MCF 10A (cell line): ENCODE measurements at regions not wholly inside any gene's neighbourhood (a gene's known extent, or its start where the extent isn't known, plus 50 kb on each side); places are given as distances from the start of the nearest gene placed in this dataset.

Source experiments
- BruUV-seq: library from RNA; stranded (reverse); fragments of 400-500 nt; replicated peaks from 2 replicates; lab custom pipeline; 2021; lab: Mats Ljungman, UMichigan
- CTCF ChIA-PET: fragments of 300-600 bp; sonication (Branson Sonifier 250); formaldehyde crosslinking; extraction: SDS; loops from one replicate; lab custom pipeline; 2021; ENCODE audit warnings: antibody characterized with exemption, inconsistent platforms; lab: Yijun Ruan, JAX
- POLR2A ChIA-PET: fragments of 300-600, 350-650 bp; sonication (Branson Sonifier 250); formaldehyde crosslinking; extraction: SDS; loops from one replicate; lab custom pipeline; 2020; ENCODE audit warnings: antibody characterized with exemption, inconsistent platforms; lab: Yijun Ruan, JAX
- DNase-seq: peaks from one replicate; pipeline ENCODE4 v3.0.0-alpha.2; 2018; ENCODE audit not compliant: unreplicated experiment
- H3K27ac Mint-ChIP-seq: one replicate; pipeline ENCODE4 v1.8.0; 2022; ENCODE audit warnings: mild to moderate bottlenecking, low read depth, mixed read lengths; ENCODE audit not compliant: unreplicated experiment
- H3K27me3 Mint-ChIP-seq: one replicate; pipeline ENCODE4 v1.8.0; 2022; ENCODE audit warnings: mixed read lengths; ENCODE audit not compliant: insufficient read depth, unreplicated experiment
- H3K36me3 Mint-ChIP-seq: one replicate; pipeline ENCODE4 v1.8.0; 2022; ENCODE audit warnings: mild to moderate bottlenecking, moderate library complexity, mixed read lengths; ENCODE audit not compliant: insufficient read depth, unreplicated experiment
- H3K4me1 Mint-ChIP-seq: one replicate; pipeline ENCODE4 v1.8.0; 2022; ENCODE audit warnings: mixed read lengths; ENCODE audit not compliant: insufficient read depth, unreplicated experiment
- H3K4me3 Mint-ChIP-seq: one replicate; pipeline ENCODE4 v1.8.0; 2022; ENCODE audit warnings: mild to moderate bottlenecking, moderate library complexity, mixed read lengths; ENCODE audit not compliant: unreplicated experiment
- H3K9me3 Mint-ChIP-seq: one replicate; pipeline ENCODE4 v1.8.0; 2022; ENCODE audit warnings: mixed read lengths; ENCODE audit not compliant: unreplicated experiment
- intact Hi-C: fragments of 100-400 bp; cut with micrococcal nuclease; formaldehyde crosslinking; loops from 2 replicates; pipeline ENCODE4 v1.14.1; 2022
- TF ChIP-seq, protein P1 (sequence below): fragments of 200-600 bp; IDR thresholded peaks from one replicate; pipeline ENCODE4 v1.8.0; 2022; ENCODE audit warnings: antibody characterized with exemption, mild to moderate bottlenecking; ENCODE audit not compliant: unreplicated experiment

DNA sequence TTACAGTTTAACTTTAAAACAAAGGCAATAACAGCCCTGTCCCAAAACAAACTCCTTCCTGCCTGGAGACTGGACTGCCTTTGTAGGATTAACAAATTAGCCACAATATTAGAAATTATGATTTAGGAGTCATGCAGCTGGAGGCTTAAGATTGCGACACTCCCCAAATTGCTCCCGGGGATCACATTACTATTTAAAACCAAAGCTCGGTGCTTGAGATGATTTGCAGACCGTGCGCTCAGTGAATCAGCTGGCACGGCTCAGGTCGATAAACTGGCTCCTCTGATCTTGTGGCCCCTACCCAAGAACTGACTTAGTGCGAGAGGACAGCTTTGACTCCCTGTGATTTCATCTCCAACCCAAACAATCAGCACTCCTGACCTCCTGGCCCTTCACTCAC, 829.3 kb downstream of the NLGN4X start:
- no TSS peak for BruUV-seq
- H3K9me3 Mint-ChIP-seq, result peaks cover 8% of the 10 kb centered on the region
- H3K4me1 Mint-ChIP-seq, result no peaks in the 10 kb centered on the region
- POLR2A ChIA-PET, result no interaction called here
- TF ChIP-seq, protein P1, sequence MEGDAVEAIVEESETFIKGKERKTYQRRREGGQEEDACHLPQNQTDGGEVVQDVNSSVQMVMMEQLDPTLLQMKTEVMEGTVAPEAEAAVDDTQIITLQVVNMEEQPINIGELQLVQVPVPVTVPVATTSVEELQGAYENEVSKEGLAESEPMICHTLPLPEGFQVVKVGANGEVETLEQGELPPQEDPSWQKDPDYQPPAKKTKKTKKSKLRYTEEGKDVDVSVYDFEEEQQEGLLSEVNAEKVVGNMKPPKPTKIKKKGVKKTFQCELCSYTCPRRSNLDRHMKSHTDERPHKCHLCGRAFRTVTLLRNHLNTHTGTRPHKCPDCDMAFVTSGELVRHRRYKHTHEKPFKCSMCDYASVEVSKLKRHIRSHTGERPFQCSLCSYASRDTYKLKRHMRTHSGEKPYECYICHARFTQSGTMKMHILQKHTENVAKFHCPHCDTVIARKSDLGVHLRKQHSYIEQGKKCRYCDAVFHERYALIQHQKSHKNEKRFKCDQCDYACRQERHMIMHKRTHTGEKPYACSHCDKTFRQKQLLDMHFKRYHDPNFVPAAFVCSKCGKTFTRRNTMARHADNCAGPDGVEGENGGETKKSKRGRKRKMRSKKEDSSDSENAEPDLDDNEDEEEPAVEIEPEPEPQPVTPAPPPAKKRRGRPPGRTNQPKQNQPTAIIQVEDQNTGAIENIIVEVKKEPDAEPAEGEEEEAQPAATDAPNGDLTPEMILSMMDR, result no peak
- H3K27ac Mint-ChIP-seq, result no peak overlapping the region
- DNase-seq, result no peak
- H3K36me3 Mint-ChIP-seq, result no peaks in the 10 kb centered on the region
- CTCF ChIA-PET, result no interaction called here
- H3K27me3 Mint-ChIP-seq, result no peaks in the 10 kb centered on the region
- intact Hi-C loops, result no loop called here
- no peak overlapping the region for H3K4me3 Mint-ChIP-seq

DNA sequence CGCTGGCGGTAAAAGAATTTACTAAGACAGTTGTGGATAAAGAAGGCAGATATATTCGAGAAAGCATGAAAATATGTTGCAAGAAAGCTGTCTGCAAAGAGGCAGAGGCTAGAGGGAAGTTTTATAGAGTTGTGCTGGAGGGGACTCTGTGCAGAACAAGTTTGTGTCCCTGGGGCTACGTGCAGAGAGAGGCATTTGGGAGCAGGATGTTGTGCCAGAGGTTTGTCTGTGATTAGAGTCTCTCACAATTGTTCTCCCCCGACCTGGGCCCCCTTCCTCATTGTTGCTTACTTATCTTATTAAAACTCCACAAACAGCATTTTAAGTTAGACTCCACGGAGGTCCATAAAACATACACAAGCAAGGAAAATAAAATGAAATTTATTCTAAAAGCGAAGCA, 831.3 kb downstream of the NLGN4X start:
- no peaks in the 10 kb centered on the region for H3K36me3 Mint-ChIP-seq
- peaks cover 8% of the 10 kb centered on the region for H3K9me3 Mint-ChIP-seq
- no peaks in the 10 kb centered on the region for H3K27me3 Mint-ChIP-seq
- intact Hi-C loops, result no loop called here
- TF ChIP-seq, protein P1, result no peak
- ChIA-PET POLR2A (no interaction called here), CTCF (no interaction called here)
- no peak for DNase-seq
- H3K27ac Mint-ChIP-seq, result no peak overlapping the region
- H3K4me3 Mint-ChIP-seq, result no peak overlapping the region
- no peaks in the 10 kb centered on the region for H3K4me1 Mint-ChIP-seq
- no TSS peak for BruUV-seq

DNA sequence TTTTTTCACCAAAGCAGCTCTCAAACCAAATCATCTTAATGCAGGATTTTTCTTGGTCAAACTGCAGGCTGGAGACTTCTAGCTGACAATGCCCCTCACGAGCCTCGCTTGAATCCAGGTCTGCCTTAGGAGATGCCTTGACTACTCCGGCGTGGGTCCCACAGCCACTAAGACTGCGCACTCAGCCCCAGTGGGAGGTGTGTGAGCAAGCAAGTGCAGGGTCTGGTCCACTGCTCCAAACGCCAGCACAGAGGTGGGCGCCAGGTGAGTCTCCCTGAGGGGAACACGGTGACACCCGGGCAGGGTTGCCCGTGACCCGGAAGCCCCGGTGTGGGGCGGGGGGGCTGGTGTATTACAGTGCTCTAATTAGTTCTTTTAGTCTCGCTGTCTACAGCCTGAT, 838.3 kb downstream of the NLGN4X start:
- Mint-ChIP-seq H3K9me3 (peaks cover 20% of the 10 kb centered on the region), H3K27me3 (no peaks in the 10 kb centered on the region), H3K4me1 (no peaks in the 10 kb centered on the region), H3K36me3 (no peaks in the 10 kb centered on the region), H3K27ac (no peak overlapping the region), H3K4me3 (no peak overlapping the region)
- no TSS peak for BruUV-seq
- POLR2A ChIA-PET, result no interaction called here
- TF ChIP-seq, protein P1, result no peak
- intact Hi-C loops, result no loop called here
- CTCF ChIA-PET, result no interaction called here
- no peak for DNase-seq

DNA sequence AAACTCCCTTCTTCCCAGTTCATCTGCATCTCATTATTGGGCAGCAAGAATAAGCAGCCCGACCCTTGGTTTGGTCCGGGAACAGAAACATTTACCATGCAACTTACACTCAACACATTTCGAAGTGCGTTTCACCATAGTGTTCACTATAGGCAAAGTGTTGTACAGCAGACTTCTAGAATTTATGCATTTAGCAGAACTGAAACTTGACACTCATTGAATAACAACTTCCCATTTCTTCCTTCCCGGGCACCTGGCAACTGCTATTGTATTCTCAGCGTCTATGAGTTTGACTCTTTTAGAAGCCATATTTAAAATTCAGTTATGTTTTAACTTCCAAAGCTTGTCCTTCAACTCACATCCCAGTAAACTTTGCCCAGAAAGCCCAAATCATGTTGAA, 840.6 kb downstream of the NLGN4X start:
- no peak overlapping the region for H3K27ac Mint-ChIP-seq
- no peaks in the 10 kb centered on the region for H3K36me3 Mint-ChIP-seq
- ChIA-PET POLR2A (no interaction called here), CTCF (no interaction called here)
- H3K4me3 Mint-ChIP-seq, result no peak overlapping the region
- no peaks in the 10 kb centered on the region for H3K27me3 Mint-ChIP-seq
- no peaks in the 10 kb centered on the region for H3K4me1 Mint-ChIP-seq
- H3K9me3 Mint-ChIP-seq, result peaks cover 13% of the 10 kb centered on the region
- DNase-seq, result no peak
- no TSS peak for BruUV-seq
- TF ChIP-seq, protein P1, result no peak
- intact Hi-C loops, result no loop called here
